HepG2 (cell line): ENCODE measurements at regions not wholly inside any gene's neighbourhood (a gene's known extent, or its start where the extent isn't known, plus 50 kb on each side); places are given as distances from the start of the nearest gene placed in this dataset.

Source experiments
- ATAC-seq: fragments of 200-7000 bp; cut with Tn5 transposase; 3 replicates; pipeline ENCODE4 v1.9.1; 2020; ENCODE audit warnings: mild to moderate bottlenecking, moderate library complexity
- BruUV-seq: library from RNA; stranded (reverse); fragments of 400-500 nt; replicated peaks from 2 replicates; lab custom pipeline; 2021; lab: Mats Ljungman, UMichigan
- CTCF ChIA-PET: fragments of 300-600 bp; formaldehyde crosslinking; extraction: SDS; loops from one replicate; lab custom pipeline; 2021; ENCODE audit warnings: low total read pairs, inconsistent platforms, low intra/inter-chr PET ratio; lab: Yijun Ruan, JAX
- POLR2A ChIA-PET: fragments of 350-600 bp; sonication (Branson Sonifier 250); formaldehyde crosslinking; loops from one replicate; lab custom pipeline; 2020; ENCODE audit warnings: antibody characterized with exemption, inconsistent platforms; lab: Yijun Ruan, JAX
- DNase-seq: peaks from one replicate; pipeline ENCODE4 v3.0.0-alpha.2; 2015; ENCODE audit warnings: low spot score
- FAIRE-seq: peaks from 3 replicates; lab custom pipeline; 2011; peaks lifted over from hg19 to GRCh38; lab: Jason Lieb, UNC
- H2AFZ ChIP-seq: one replicate; pipeline ENCODE4 v1.6.1; 2011; ENCODE audit warnings: low read length, inconsistent platforms
- H3K27ac ChIP-seq: fragments of 300-600 bp; 3 replicates; pipeline ENCODE4 v1.8.0; 2011; ENCODE audit warnings: mixed run types, mild to moderate bottlenecking, mixed read lengths, low read length, inconsistent platforms; ENCODE audit not compliant: insufficient read depth; ENCODE audit errors: extremely low read length
- H3K27me3 ChIP-seq, 2 experiments: fragments of 200-600 bp in 1 of 2; 2 replicates in 1 of 2; 3 replicates in 1 of 2; pipeline versions ENCODE4 v1.6.0 to v1.8.0; 2011; ENCODE audit warnings: low read length in 2 of 2, mild to moderate bottlenecking in 2 of 2, moderate library complexity in 2 of 2, inconsistent platforms in 1 of 2; ENCODE audit not compliant: insufficient read depth in 2 of 2, control insufficient read depth in 1 of 2
- H3K36me3 ChIP-seq, 2 experiments: fragments of 200-600 bp in 1 of 2; replicated peaks in 1 of 2; 2 replicates in 1 of 2; 3 replicates in 1 of 2; pipeline versions ENCODE4 v1.5.1 to v1.8.0; 2011; ENCODE audit warnings: low read length in 2 of 2, inconsistent platforms in 1 of 2; ENCODE audit not compliant: insufficient read depth in 2 of 2, control insufficient read depth in 1 of 2
- H3K4me1 ChIP-seq: 2 replicates; pipeline ENCODE4 v1.5.1; 2012; ENCODE audit warnings: low read length, inconsistent platforms; ENCODE audit not compliant: insufficient read depth
- H3K4me2 ChIP-seq: 2 replicates; pipeline ENCODE4 v1.6.0; 2011; ENCODE audit warnings: low read depth, low read length, inconsistent platforms
- H3K4me3 ChIP-seq, 3 experiments: fragments of 200-600 bp in 1 of 3; sonication (generic), shearing (Covaris generic) in 1 of 3; replicated peaks in 1 of 3; 2 replicates each; pipeline ENCODE4 v1.5.1; 2011 to 2016; ENCODE audit warnings: low read length in 3 of 3, inconsistent platforms in 2 of 3, low read depth in 2 of 3, mild to moderate bottlenecking in 2 of 3, control low read depth in 1 of 3, mixed read lengths in 1 of 3; ENCODE audit not compliant: insufficient read depth in 1 of 3
- H3K79me2 ChIP-seq: one replicate; pipeline ENCODE4 v1.6.1; 2011; ENCODE audit warnings: low read length, inconsistent platforms; ENCODE audit not compliant: insufficient read depth
- H3K9ac ChIP-seq: 2 replicates; pipeline ENCODE4 v1.6.0; 2011; ENCODE audit warnings: mild to moderate bottlenecking, low read depth, low read length, inconsistent platforms; ENCODE audit not compliant: insufficient read depth
- H3K9me3 ChIP-seq: 2 replicates; pipeline ENCODE4 v1.5.1; 2012; ENCODE audit warnings: mild to moderate bottlenecking, low read length
- H4K20me1 ChIP-seq: 2 replicates; pipeline ENCODE4 v1.6.0; 2011; ENCODE audit warnings: inconsistent platforms, mild to moderate bottlenecking, low read length, moderate library complexity; ENCODE audit not compliant: insufficient read depth
- HMG20B ChIP-seq: conservative IDR thresholded peaks from 2 replicates; pipeline ENCODE4 v1.6.1; 2016; ENCODE audit warnings: missing genetic modification reagents, missing compliant biosample characterization
- KAT7 ChIP-seq: IDR thresholded peaks from 2 replicates; pipeline ENCODE4 v1.6.1; 2018; ENCODE audit warnings: borderline replicate concordance, missing compliant biosample characterization
- MYNN ChIP-seq: sonication (generic); formaldehyde crosslinking; IDR thresholded peaks from 2 replicates; pipeline ENCODE4 v1.4.0; 2020; ENCODE audit warnings: mild to moderate bottlenecking, low read depth, missing genetic modification reagents
- NFE2L1 ChIP-seq: sonication (generic); formaldehyde crosslinking; IDR thresholded peaks from 2 replicates; pipeline ENCODE4 v1.4.0; 2020; ENCODE audit warnings: missing genetic modification reagents, mild to moderate bottlenecking, borderline replicate concordance
- SIN3B ChIP-seq: fragments of 150-350 bp; IDR thresholded peaks from 2 replicates; pipeline ENCODE4 v1.6.1; 2014; ENCODE audit warnings: low read length
- ZNF468 ChIP-seq: sonication (generic); formaldehyde crosslinking; IDR thresholded peaks from 2 replicates; pipeline ENCODE4 v1.8.0; 2022; ENCODE audit warnings: mild to moderate bottlenecking, moderate library complexity, missing genetic modification reagents
- WGBS: methylation state at CpG from one replicate; pipeline ENCODE4 v1.1.6; 2017; ENCODE audit warnings: low lambda C conversion rate; 5-methylcytosine and 5-hydroxymethylcytosine counted together
- in situ Hi-C: cut with HindIII; loops from 2 replicates; pipeline ENCODE4 v1.10.0; 2017; ENCODE audit warnings: low pct_unique_long_range_greater_than_20kb; ENCODE audit not compliant: extremely low pct_ligation_motif_present
- intact Hi-C: fragments of 100-400 bp; cut with micrococcal nuclease; formaldehyde crosslinking; loops from one replicate; pipeline ENCODE4 v1.10.0; 2022; ENCODE audit not compliant: unreplicated experiment
- TF ChIP-seq, protein P1 (sequence below): sonication (generic); formaldehyde crosslinking; conservative IDR thresholded peaks from 2 replicates; pipeline ENCODE4 v1.5.0; 2020; ENCODE audit warnings: missing genetic modification reagents
- TF ChIP-seq, protein P2 (sequence below): sonication (generic); formaldehyde crosslinking; IDR thresholded peaks from 2 replicates; pipeline ENCODE4 v1.8.1; 2023; ENCODE audit warnings: mild to moderate bottlenecking, inconsistent platforms, moderate library complexity, missing genetic modification reagents, borderline replicate concordance

DNA sequence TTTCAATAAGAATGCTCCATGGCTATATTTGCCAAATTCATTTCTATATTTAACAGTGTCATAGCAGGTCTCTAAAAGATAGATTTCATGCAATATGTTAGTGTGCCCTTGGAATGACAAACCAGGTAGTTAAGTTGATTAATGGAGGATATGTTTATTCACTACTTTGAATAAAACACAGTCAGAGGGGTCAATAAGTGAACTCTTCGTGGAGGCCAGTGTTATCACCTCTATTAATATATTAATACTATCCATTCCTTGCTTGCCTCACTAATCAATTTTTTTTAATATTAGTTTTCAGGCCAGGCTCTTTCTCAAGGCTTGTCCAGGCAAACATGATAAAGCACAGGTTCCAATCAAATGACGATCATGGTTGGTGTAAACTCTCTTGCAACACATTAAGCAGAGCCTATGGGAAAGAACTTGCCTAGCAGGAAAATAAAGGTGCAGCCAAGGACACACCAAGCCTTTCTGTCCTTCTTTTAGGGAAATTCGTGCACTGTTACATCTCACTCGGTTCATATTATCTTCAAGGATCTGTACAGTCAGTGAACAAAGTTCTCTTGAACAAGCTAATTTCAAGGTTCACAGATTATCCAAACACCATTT is 144.7 kb downstream of the DCK start:
- no peak overlapping the region for H3K4me3 ChIP-seq
- in situ Hi-C loops (no loop called here), intact Hi-C loops (no loop called here)
- ATAC-seq: no peak
- no peaks in the 10 kb centered on the region for H3K9me3 ChIP-seq
- WGBS: 15% methylated on average over 3 of the region's 4 CpGs
- H2AFZ ChIP-seq: no peak overlapping the region
- H3K36me3 ChIP-seq: no peaks in the 10 kb centered on the region
- no peak for FAIRE-seq
- no peak overlapping the region for H3K27ac ChIP-seq
- CTCF ChIA-PET: no interaction called here
- DNase-seq: no peak
- TF ChIP-seq ZNF468 (CRISPR knock-in tag): no peak
- TF ChIP-seq SIN3B: no peak
- TF ChIP-seq HMG20B (CRISPR knock-in tag): no peak
- TF ChIP-seq MYNN: no peak
- TF ChIP-seq, protein P1, sequence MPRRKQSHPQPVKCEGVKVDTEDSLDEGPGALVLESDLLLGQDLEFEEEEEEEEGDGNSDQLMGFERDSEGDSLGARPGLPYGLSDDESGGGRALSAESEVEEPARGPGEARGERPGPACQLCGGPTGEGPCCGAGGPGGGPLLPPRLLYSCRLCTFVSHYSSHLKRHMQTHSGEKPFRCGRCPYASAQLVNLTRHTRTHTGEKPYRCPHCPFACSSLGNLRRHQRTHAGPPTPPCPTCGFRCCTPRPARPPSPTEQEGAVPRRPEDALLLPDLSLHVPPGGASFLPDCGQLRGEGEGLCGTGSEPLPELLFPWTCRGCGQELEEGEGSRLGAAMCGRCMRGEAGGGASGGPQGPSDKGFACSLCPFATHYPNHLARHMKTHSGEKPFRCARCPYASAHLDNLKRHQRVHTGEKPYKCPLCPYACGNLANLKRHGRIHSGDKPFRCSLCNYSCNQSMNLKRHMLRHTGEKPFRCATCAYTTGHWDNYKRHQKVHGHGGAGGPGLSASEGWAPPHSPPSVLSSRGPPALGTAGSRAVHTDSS (CRISPR knock-in tag): no peak
- TF ChIP-seq, protein P2, sequence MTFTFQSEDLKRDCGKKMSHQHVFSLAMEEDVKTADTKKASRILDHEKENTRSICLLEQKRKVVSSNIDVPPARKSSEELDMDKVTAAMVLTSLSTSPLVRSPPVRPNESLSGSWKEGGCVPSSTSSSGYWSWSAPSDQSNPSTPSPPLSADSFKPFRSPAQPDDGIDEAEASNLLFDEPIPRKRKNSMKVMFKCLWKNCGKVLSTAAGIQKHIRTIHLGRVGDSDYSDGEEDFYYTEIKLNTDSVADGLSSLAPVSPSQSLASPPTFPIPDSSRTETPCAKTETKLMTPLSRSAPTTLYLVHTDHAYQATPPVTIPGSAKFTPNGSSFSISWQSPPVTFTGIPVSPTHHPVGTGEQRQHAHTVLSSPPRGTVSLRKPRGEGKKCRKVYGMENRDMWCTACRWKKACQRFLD: no peak
- no peak for TF ChIP-seq NFE2L1 (CRISPR knock-in tag)
- no peak for TF ChIP-seq KAT7 (CRISPR knock-in tag)
- no peak overlapping the region for H3K9ac ChIP-seq
- no peaks in the 10 kb centered on the region for H3K27me3 ChIP-seq
- no peaks in the 10 kb centered on the region for H3K4me1 ChIP-seq
- POLR2A ChIA-PET: no interaction called here
- no peaks in the 10 kb centered on the region for H3K79me2 ChIP-seq
- BruUV-seq: no TSS peak
- no peak overlapping the region for H3K4me2 ChIP-seq
- H4K20me1 ChIP-seq: no peaks in the 10 kb centered on the region
